ENCODE measurements at regions not wholly inside any gene's neighbourhood (a gene's known extent, or its start where the extent isn't known, plus 50 kb on each side); places are given as distances from the start of the nearest gene placed in this dataset.

DNA sequence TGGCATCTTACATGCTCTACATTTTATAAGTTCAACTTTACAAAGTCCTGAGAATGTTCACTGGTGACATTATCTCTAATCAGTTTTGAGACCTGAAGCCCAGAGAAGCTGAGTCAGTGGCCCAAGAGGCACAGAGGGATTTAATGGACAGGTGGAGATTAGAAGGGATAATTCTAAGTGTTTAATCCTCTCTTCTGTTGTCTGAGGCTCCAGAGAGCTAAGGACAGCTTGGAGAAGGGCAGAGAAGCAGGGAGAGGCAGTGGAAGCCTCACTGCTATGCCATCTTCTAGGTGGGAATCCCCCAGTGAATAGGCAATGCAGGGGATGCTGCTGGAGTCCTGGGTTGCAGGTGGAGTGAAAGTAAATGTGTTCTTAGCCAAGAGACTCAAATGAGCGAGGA, 369.4 kb upstream of the SLCO3A1 start:
- TF ChIP-seq POLR2A (IDR thresholded peaks at IDR 0.05) = no peak
- TF ChIP-seq, protein P1, sequence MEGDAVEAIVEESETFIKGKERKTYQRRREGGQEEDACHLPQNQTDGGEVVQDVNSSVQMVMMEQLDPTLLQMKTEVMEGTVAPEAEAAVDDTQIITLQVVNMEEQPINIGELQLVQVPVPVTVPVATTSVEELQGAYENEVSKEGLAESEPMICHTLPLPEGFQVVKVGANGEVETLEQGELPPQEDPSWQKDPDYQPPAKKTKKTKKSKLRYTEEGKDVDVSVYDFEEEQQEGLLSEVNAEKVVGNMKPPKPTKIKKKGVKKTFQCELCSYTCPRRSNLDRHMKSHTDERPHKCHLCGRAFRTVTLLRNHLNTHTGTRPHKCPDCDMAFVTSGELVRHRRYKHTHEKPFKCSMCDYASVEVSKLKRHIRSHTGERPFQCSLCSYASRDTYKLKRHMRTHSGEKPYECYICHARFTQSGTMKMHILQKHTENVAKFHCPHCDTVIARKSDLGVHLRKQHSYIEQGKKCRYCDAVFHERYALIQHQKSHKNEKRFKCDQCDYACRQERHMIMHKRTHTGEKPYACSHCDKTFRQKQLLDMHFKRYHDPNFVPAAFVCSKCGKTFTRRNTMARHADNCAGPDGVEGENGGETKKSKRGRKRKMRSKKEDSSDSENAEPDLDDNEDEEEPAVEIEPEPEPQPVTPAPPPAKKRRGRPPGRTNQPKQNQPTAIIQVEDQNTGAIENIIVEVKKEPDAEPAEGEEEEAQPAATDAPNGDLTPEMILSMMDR (IDR thresholded peaks at IDR 0.05 in 4 of 5, conservative IDR thresholded peaks at IDR 0.05 in 1 of 5) = no peak
- Histone ChIP-seq H3K4me1 (no peaks in the 10 kb centered on the region), H3K36me3 (no peaks in the 10 kb centered on the region), H3K27ac (no peak overlapping the region), H3K4me3 (no peak overlapping the region), H3K27me3 (no peaks in the 10 kb centered on the region), H3K9me3 (no peaks in the 10 kb centered on the region)
- DNase-seq = no peak
- ATAC-seq = no peak
- intact Hi-C loops (cut with DNase I; ENCODE audit: low total_unique reads) (no loop called here), in situ Hi-C loops (cut with MboI; ENCODE audit: low sequenced_read_pairs in 4 of 4) (no loop called here)

DNA sequence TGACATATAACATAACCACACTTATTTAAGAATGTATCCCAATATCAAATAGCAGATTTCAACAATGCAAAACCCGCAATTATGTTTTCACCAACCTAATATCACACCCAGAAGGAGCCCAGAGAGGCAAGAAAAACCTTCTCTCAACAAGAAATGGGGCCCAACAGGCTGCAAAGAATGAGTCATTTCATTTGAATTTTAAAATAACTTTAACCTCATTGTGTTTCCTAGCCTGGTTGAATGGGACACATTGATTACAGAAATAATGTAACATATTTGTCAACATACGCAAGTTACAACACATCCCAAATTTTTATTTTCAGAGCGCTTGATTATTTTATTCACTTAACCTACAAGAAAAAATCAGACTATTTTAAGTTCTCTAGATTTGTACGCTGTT, 365.1 kb upstream of the SLCO3A1 start:
- H3K9me3 ChIP-seq = no peaks in the 10 kb centered on the region
- H3K27ac ChIP-seq = no peak overlapping the region
- H3K27me3 ChIP-seq = no peaks in the 10 kb centered on the region
- in situ Hi-C loops (cut with MboI; ENCODE audit: low sequenced_read_pairs in 4 of 4) (no loop called here), intact Hi-C loops (cut with DNase I; ENCODE audit: low total_unique reads) (no loop called here)
- DNase-seq (no peak), ATAC-seq (no peak)
- no peaks in the 10 kb centered on the region for H3K36me3 ChIP-seq
- H3K4me3 ChIP-seq = no peak overlapping the region
- TF ChIP-seq POLR2A (IDR thresholded peaks at IDR 0.05) = no peak
- TF ChIP-seq, protein P1 (IDR thresholded peaks at IDR 0.05 in 4 of 5, conservative IDR thresholded peaks at IDR 0.05 in 1 of 5) = no peak
- H3K4me1 ChIP-seq = no peaks in the 10 kb centered on the region

DNA sequence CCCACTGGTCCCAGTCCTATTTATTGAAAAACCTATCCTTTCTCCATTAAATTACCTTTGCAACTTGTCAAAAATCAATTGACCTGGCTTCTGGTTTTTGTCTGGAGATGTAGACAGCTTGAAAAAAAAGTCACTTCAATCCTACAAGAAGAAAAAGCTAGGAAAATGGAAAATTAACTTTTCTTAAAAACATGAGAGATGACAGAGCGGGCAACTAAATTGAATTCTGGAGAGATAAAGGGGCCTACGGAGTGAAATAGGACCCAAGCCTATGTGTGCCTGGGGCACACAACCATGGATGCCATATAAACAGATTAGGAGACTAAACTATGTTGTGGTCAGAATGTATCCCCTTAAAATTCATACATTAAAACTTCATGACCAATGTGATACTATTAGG, 363.3 kb upstream of the SLCO3A1 start:
- DNase-seq (no peak), ATAC-seq (no peak)
- Histone ChIP-seq H3K4me3 (no peak overlapping the region), H3K27me3 (no peaks in the 10 kb centered on the region), H3K9me3 (no peaks in the 10 kb centered on the region), H3K36me3 (no peaks in the 10 kb centered on the region), H3K4me1 (no peaks in the 10 kb centered on the region), H3K27ac (no peak overlapping the region)
- in situ Hi-C loops (cut with MboI; ENCODE audit: low sequenced_read_pairs in 4 of 4) (no loop called here), intact Hi-C loops (cut with DNase I; ENCODE audit: low total_unique reads) (no loop called here)
- no peak for TF ChIP-seq POLR2A (IDR thresholded peaks at IDR 0.05)
- TF ChIP-seq, protein P1 (IDR thresholded peaks at IDR 0.05 in 4 of 5, conservative IDR thresholded peaks at IDR 0.05 in 1 of 5) = no peak

DNA sequence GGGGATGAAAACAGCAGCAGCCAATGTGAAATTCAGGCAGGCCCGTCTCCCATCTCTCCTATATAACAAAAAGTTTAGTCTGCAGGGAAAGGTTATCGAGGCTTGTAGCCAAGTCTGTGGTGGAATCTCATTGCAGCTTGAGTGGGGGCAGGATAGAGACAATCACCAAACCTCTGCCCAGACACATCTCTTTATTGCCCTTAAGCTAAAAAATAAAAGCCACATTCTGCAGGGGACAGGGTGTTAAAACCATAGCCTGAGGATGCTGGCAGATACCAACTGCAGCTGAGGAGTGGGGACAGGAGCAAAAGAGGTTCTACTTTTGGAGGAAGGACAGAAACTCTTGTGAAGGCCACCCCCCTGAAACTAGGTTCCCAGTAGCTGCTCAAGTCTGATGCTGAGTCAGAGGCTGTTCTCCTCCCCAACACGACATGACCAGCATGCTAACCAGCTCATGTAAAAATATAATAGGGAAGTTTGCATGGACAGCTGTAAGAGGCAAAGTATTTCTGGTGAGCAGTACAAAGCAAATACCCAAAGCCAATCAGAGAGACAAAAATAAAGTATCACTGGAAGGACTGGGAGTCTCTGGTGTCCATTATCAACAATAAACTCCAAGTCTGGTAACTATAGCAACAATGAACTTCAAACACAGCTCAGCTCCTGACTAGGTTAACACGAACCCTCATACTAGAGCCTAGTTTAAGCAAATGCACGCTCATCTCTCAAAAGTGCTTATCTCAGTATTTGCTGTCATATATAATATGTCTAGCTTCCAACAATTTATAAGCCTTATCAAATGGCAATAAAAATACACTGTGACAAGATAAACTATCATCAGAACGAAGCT, 362.2 kb upstream of the SLCO3A1 start:
- ATAC-seq = no peak

DNA sequence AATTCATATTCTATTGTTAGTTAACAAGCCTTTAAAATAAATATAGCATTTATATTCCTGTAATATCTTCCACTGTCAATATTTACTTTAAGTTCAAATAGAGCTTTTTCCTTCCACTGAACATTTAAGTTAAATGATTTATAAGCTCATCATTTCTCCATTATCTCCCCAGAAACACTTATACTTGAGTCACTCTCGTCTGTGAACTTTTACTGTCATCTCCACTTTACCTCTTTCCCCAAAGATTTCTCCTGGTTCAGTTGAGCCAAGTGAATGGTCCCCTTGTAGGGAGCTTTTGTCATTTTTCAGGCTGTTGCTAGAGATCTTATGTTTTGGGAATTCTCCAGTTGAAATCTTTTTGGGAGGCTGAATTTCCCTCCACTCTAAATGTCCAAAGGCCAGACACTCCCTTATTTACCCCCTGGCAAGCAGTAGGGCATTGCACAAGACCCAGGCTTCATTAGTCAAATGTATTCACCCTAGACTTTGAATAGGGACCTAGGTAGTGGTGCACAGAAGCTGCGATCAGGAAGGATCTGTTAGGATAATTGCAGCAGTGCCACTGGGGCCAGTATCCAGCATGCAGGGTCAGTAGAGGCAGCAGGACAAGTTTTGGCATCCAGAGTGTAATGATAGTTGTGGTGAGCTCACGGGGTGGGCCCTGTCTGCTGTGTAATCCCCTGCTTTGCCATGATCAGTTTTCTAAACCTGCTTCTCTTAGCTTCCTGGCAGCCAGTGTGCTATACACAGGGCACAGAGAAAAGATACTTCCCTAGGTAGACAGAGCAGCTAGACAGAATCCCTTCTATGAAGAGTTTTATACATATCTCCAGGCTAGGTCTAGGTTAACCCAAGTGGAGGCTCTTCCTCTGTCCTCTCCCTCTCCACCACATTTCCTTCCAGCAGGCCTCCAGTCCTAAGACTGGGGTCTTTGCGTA, 356.5 kb upstream of the SLCO3A1 start:
- H3K4me1 ChIP-seq = no peaks in the 10 kb centered on the region
- H3K4me3 ChIP-seq = no peak overlapping the region
- DNase-seq = no peak
- in situ Hi-C loops (cut with MboI; ENCODE audit: low sequenced_read_pairs in 4 of 4) (no loop called here), intact Hi-C loops (cut with DNase I; ENCODE audit: low total_unique reads) (no loop called here)
- no peaks in the 10 kb centered on the region for H3K9me3 ChIP-seq
- H3K27ac ChIP-seq = no peak overlapping the region
- TF ChIP-seq POLR2A (IDR thresholded peaks at IDR 0.05) = no peak
- TF ChIP-seq, protein P1 (IDR thresholded peaks at IDR 0.05 in 4 of 5, conservative IDR thresholded peaks at IDR 0.05 in 1 of 5) = no peak
- ATAC-seq = no peak
- H3K27me3 ChIP-seq = no peaks in the 10 kb centered on the region
- H3K36me3 ChIP-seq = no peaks in the 10 kb centered on the region

More for the DNA sequence above, 362.2 kb upstream of the SLCO3A1 start:
- no peak overlapping the region for H3K4me3 ChIP-seq
- H3K27me3 ChIP-seq = no peaks in the 10 kb centered on the region
- no peaks in the 10 kb centered on the region for H3K36me3 ChIP-seq
- intact Hi-C loops (cut with DNase I; ENCODE audit: low total_unique reads) (no loop called here), in situ Hi-C loops (cut with MboI; ENCODE audit: low sequenced_read_pairs in 4 of 4) (no loop called here)
- no peak overlapping the region for H3K27ac ChIP-seq
- no peak for TF ChIP-seq POLR2A (IDR thresholded peaks at IDR 0.05)
- H3K4me1 ChIP-seq = no peaks in the 10 kb centered on the region
- DNase-seq = no peak
- H3K9me3 ChIP-seq = no peaks in the 10 kb centered on the region

All from gastrocnemius medialis (tissue), 4 donors.